ENCODE measurements at regions not wholly inside any gene's neighbourhood (a gene's known extent, or its start where the extent isn't known, plus 50 kb on each side); places are given as distances from the start of the nearest gene placed in this dataset.

DNA sequence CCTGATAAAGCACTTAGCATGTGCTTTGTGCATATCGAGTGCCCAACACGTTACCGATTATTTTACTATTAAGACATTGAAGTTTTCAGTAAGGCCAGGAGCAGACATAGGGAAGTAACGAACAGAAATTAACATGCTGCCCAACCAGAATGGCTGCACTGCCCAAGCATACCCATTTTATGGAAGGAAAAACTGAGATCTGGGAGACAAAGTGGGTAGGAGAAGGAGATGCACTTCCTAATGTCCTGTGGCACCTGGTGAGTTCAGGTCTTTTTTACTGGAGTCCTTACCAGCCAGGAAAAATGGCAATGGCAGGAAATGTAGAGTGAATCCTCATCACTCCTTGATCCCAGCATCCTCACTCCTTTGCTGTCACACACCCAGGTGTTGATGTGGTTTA, 768.5 kb downstream of the MED13L start:
- H3K27ac ChIP-seq, result no peak overlapping the region
- peaks cover 19% of the 10 kb centered on the region for H3K4me1 ChIP-seq (ENCODE audit: low read depth)
- H3K4me3 ChIP-seq, result no peak overlapping the region
- no peak for TF ChIP-seq CTCF (IDR thresholded peaks at IDR 0.05; ENCODE audit: low read depth, low read length)
- DNase-seq (ENCODE audit: low read depth in 1 of 2, low spot score in 1 of 2), result no peak
- H3K9me3 ChIP-seq (ENCODE audit: low read depth), result no peaks in the 10 kb centered on the region
- H3K27me3 ChIP-seq, result peaks cover 17% of the 10 kb centered on the region
- H3K36me3 ChIP-seq, result no peaks in the 10 kb centered on the region

- Histone ChIP-seq H3K4me1 (ENCODE audit: low read depth) (peaks cover 22% of the 10 kb centered on the region), H3K9me3 (ENCODE audit: low read depth) (no peaks in the 10 kb centered on the region), H3K36me3 (no peaks in the 10 kb centered on the region), H3K4me3 (no peak overlapping the region), H3K27ac (no peak overlapping the region), H3K27me3 (peaks cover 17% of the 10 kb centered on the region)
- TF ChIP-seq CTCF (IDR thresholded peaks at IDR 0.05; ENCODE audit: low read depth, low read length), result no peak
- peak in 1 of 2 donors; percentile 22 for DNase-seq (ENCODE audit: low read depth in 1 of 2, low spot score in 1 of 2)
These were observed 769.4 kb downstream of the MED13L start for GRCh38 chr12:115507951-115508722.

- Histone ChIP-seq H3K9me3 (ENCODE audit: low read depth) (no peaks in the 10 kb centered on the region), H3K4me1 (ENCODE audit: low read depth) (peaks cover 22% of the 10 kb centered on the region), H3K27me3 (peaks cover 17% of the 10 kb centered on the region), H3K27ac (no peak overlapping the region), H3K4me3 (no peak overlapping the region), H3K36me3 (no peaks in the 10 kb centered on the region)
- no peak for DNase-seq (ENCODE audit: low read depth in 1 of 2, low spot score in 1 of 2)
- TF ChIP-seq CTCF (IDR thresholded peaks at IDR 0.05; ENCODE audit: low read depth, low read length), result no peak
These were observed 770.0 kb downstream of the MED13L start for GRCh38 chr12:115507560-115507889.

DNA sequence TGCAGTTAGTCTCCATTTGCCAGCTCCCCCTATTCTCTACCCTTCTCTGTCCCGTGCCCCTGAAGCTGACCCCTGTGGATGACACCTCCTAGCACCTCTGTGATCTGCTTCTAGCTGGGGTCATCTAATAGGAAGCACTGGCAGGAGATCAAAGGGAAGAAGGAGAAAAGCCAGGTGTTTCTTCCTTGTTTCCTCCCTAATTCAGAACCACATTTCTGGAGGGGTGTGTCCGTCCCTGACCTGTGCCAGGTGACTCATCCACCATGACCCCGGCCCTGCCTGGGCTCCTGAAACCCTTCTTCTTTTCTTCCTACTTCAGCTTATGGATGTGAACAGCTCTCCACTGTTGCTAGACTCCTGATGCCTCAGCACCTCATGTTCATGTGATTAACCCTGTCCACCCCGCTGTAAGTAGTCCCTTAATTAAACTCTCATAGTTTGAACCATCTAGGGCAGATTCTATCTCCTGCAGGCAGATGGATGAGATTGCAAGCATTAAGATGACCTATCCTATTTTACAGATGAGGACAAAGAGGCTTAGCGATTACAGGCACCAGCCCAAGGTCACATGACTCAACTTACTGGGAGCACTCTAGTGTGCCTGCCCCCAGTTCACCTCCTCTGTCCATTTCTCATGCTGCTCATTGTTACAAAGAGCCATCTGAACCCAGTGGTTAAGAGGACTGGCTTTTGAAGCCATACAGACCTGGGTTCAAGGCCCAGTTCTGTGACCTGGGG, 770.5 kb downstream of the MED13L start:
- no peak for DNase-seq (ENCODE audit: low read depth in 1 of 2, low spot score in 1 of 2)
- peaks cover 17% of the 10 kb centered on the region for H3K27me3 ChIP-seq
- H3K4me3 ChIP-seq, result no peak overlapping the region
- H3K27ac ChIP-seq, result no peak overlapping the region
- no peaks in the 10 kb centered on the region for H3K36me3 ChIP-seq
- no peak for TF ChIP-seq CTCF (IDR thresholded peaks at IDR 0.05; ENCODE audit: low read depth, low read length)
- peaks cover 22% of the 10 kb centered on the region for H3K4me1 ChIP-seq (ENCODE audit: low read depth)
- no peaks in the 10 kb centered on the region for H3K9me3 ChIP-seq (ENCODE audit: low read depth)

- Histone ChIP-seq H3K4me1 (ENCODE audit: low read depth) (peaks cover 22% of the 10 kb centered on the region), H3K27ac (peak overlapping the region; percentile 59), H3K36me3 (no peaks in the 10 kb centered on the region), H3K4me3 (no peak overlapping the region), H3K27me3 (peaks cover 6% of the 10 kb centered on the region), H3K9me3 (ENCODE audit: low read depth) (no peaks in the 10 kb centered on the region)
- DNase-seq (ENCODE audit: low read depth in 1 of 2, low spot score in 1 of 2), result no peak
- no peak for TF ChIP-seq CTCF (IDR thresholded peaks at IDR 0.05; ENCODE audit: low read depth, low read length)
These were observed 772.9 kb downstream of the MED13L start for GRCh38 chr12:115504306-115505290.
